ENCODE measurements at regions not wholly inside any gene's neighbourhood (a gene's known extent, or its start where the extent isn't known, plus 50 kb on each side); places are given as distances from the start of the nearest gene placed in this dataset.

DNA sequence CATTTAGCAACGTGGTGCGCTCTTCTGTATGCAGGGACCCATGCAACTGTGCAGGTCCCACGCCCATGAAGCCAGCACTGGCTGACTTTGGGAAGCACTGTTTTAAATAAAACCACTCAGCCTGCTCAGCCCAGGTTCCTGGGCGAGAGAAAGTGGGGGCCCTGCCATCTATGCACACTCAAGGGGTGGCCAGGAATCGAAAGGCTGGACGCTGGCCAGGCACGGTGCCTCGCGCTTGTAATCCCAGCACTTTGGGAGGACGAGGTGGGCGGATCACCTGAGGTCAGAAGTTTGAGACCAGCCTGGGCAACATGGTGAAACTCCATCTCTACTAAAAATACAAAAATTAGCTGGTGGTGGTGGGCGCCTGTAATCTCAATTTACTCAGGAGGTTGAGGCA lies 179.9 kb upstream of the TBX3 start:
- no peak for TF ChIP-seq EZH2phosphoT487 (IDR thresholded peaks at IDR 0.05; ENCODE audit: borderline replicate concordance)
- TF ChIP-seq, protein P1, sequence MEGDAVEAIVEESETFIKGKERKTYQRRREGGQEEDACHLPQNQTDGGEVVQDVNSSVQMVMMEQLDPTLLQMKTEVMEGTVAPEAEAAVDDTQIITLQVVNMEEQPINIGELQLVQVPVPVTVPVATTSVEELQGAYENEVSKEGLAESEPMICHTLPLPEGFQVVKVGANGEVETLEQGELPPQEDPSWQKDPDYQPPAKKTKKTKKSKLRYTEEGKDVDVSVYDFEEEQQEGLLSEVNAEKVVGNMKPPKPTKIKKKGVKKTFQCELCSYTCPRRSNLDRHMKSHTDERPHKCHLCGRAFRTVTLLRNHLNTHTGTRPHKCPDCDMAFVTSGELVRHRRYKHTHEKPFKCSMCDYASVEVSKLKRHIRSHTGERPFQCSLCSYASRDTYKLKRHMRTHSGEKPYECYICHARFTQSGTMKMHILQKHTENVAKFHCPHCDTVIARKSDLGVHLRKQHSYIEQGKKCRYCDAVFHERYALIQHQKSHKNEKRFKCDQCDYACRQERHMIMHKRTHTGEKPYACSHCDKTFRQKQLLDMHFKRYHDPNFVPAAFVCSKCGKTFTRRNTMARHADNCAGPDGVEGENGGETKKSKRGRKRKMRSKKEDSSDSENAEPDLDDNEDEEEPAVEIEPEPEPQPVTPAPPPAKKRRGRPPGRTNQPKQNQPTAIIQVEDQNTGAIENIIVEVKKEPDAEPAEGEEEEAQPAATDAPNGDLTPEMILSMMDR (conservative IDR thresholded peaks at IDR 0.05; ENCODE audit: low read length) = no peak
- H3K27me3 ChIP-seq (ENCODE audit: insufficient read depth, low read length, poor library complexity, severe bottlenecking) = no peaks in the 10 kb centered on the region
- H3K9ac ChIP-seq (ENCODE audit: low read depth, low read length, poor library complexity, severe bottlenecking) = no peak overlapping the region
- no peak overlapping the region for H3K4me2 ChIP-seq (ENCODE audit: low read depth, low read length, poor library complexity, severe bottlenecking)
- no peaks in the 10 kb centered on the region for H3F3A ChIP-seq (ENCODE audit: low read depth)
- no peaks in the 10 kb centered on the region for H3K9me2 ChIP-seq (replicated peaks; ENCODE audit: low read depth, low read length)
- no peak overlapping the region for H3K4me3 ChIP-seq (ENCODE audit: low read length, poor library complexity, severe bottlenecking)
- H3K79me2 ChIP-seq (ENCODE audit: insufficient read depth, low read length) = no peaks in the 10 kb centered on the region
- H3K36me3 ChIP-seq (ENCODE audit: insufficient read depth, low read length) = no peaks in the 10 kb centered on the region
- no peaks in the 10 kb centered on the region for H4K20me1 ChIP-seq (ENCODE audit: insufficient read depth, low read length, poor library complexity, severe bottlenecking)
- H3K4me1 ChIP-seq (ENCODE audit: insufficient read depth, low read length, poor library complexity, severe bottlenecking) = no peaks in the 10 kb centered on the region
- H2AFZ ChIP-seq (ENCODE audit: low read length) = no peak overlapping the region
- peaks cover 15% of the 10 kb centered on the region; the same call in 1 of the 2 replicates for H3K9me3 ChIP-seq (ENCODE audit: insufficient read depth, low read depth, low read length)

DNA sequence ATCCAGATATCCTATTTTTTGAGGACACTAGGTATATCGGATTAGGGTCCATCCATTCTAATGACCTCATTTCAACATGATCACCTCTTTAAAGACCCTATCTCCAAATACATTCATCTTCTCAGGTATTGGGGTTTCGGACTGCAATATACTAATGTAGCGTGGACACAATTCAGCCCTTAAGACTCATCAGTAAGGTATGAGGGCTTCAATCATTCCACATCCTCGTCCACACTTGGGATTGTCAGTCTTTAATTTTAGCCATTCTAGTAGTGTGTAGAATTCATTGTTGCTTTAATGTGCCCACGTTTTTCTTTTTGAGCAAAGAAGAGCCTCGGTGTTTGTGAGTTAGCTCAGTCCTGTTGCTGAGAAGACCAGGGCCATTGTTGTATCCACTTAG lies 177.0 kb upstream of the TBX3 start:
- H3K4me2 ChIP-seq (ENCODE audit: low read depth, low read length, poor library complexity, severe bottlenecking) = no peak overlapping the region
- H3F3A ChIP-seq (ENCODE audit: low read depth) = no peaks in the 10 kb centered on the region
- H3K36me3 ChIP-seq (ENCODE audit: insufficient read depth, low read length) = no peaks in the 10 kb centered on the region
- H4K20me1 ChIP-seq (ENCODE audit: insufficient read depth, low read length, poor library complexity, severe bottlenecking) = no peaks in the 10 kb centered on the region
- H3K4me3 ChIP-seq (ENCODE audit: low read length, poor library complexity, severe bottlenecking) = no peak overlapping the region
- H3K9me2 ChIP-seq (replicated peaks; ENCODE audit: low read depth, low read length) = no peaks in the 10 kb centered on the region
- TF ChIP-seq, protein P1 (conservative IDR thresholded peaks at IDR 0.05; ENCODE audit: low read length) = no peak
- no peak for TF ChIP-seq EZH2phosphoT487 (IDR thresholded peaks at IDR 0.05; ENCODE audit: borderline replicate concordance)
- H3K9ac ChIP-seq (ENCODE audit: low read depth, low read length, poor library complexity, severe bottlenecking) = no peak overlapping the region
- no peaks in the 10 kb centered on the region for H3K27me3 ChIP-seq (ENCODE audit: insufficient read depth, low read length, poor library complexity, severe bottlenecking)
- H3K79me2 ChIP-seq (ENCODE audit: insufficient read depth, low read length) = no peaks in the 10 kb centered on the region
- peaks cover 9% of the 10 kb centered on the region; the same call in 1 of the 2 replicates for H3K9me3 ChIP-seq (ENCODE audit: insufficient read depth, low read depth, low read length)
- H2AFZ ChIP-seq (ENCODE audit: low read length) = no peak overlapping the region
- no peaks in the 10 kb centered on the region for H3K4me1 ChIP-seq (ENCODE audit: insufficient read depth, low read length, poor library complexity, severe bottlenecking)

DNA sequence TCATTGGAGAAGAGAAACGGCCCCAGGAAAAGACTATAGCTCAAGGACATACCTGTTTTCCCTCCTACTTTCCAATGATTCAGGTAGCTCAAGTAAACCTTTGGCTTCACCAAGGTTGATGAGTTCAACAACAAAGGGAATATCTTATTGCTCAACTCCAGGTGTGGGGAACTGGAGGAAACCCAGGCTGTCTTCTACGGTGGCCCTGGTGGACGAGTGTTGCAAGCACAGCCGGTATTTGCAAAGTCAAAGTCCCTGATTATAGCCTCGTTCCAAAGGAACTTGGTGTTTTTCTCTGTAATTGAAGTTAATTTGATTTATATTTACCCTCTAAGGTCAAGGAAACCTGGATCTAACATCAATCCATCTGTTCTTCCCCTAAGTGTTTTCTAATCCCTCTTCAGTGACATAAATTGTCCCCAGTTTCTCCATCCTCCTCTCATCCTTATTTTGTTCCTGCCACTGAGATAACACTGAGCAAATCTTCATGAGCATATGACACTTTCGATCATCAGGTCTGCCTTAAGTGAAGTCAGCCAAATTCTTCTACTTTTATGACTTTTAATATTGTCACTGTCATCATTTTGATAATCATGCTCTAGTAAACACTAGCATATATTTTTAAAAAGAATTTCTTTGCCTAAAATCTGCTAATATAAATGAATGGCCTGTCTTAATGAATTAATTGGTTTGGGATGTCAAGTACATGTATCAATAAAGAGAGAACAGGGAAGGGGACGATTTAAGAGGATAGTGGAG lies 174.6 kb upstream of the TBX3 start:
- Histone ChIP-seq H3K36me3 (ENCODE audit: insufficient read depth, low read length) (no peaks in the 10 kb centered on the region), H3K9me3 (ENCODE audit: insufficient read depth, low read depth, low read length) (peaks cover 15% of the 10 kb centered on the region; the same call in 1 of the 2 replicates), H3K79me2 (ENCODE audit: insufficient read depth, low read length) (no peaks in the 10 kb centered on the region), H3F3A (ENCODE audit: low read depth) (no peaks in the 10 kb centered on the region), H3K27me3 (ENCODE audit: insufficient read depth, low read length, poor library complexity, severe bottlenecking) (no peaks in the 10 kb centered on the region), H4K20me1 (ENCODE audit: insufficient read depth, low read length, poor library complexity, severe bottlenecking) (no peaks in the 10 kb centered on the region), H3K9me2 (replicated peaks; ENCODE audit: low read depth, low read length) (no peaks in the 10 kb centered on the region), H3K9ac (ENCODE audit: low read depth, low read length, poor library complexity, severe bottlenecking) (no peak overlapping the region), H3K4me2 (ENCODE audit: low read depth, low read length, poor library complexity, severe bottlenecking) (no peak overlapping the region), H2AFZ (ENCODE audit: low read length) (no peak overlapping the region), H3K4me1 (ENCODE audit: insufficient read depth, low read length, poor library complexity, severe bottlenecking) (no peaks in the 10 kb centered on the region), H3K4me3 (ENCODE audit: low read length, poor library complexity, severe bottlenecking) (no peak overlapping the region)
- TF ChIP-seq EZH2phosphoT487 (IDR thresholded peaks at IDR 0.05; ENCODE audit: borderline replicate concordance) = no peak
- TF ChIP-seq, protein P1 (conservative IDR thresholded peaks at IDR 0.05; ENCODE audit: low read length) = no peak

All from Loucy (cell line).